ENCODE measurements at regions not wholly inside any gene's neighbourhood (a gene's known extent, or its start where the extent isn't known, plus 50 kb on each side); places are given as distances from the start of the nearest gene placed in this dataset.

- H3K4me1 ChIP-seq (ENCODE audit: insufficient read depth, insufficient read length) = no peaks in the 10 kb centered on the region
- no peaks in the 10 kb centered on the region for H3K36me3 ChIP-seq (ENCODE audit: insufficient read depth, insufficient read length, low read length)
- H3K27me3 ChIP-seq (ENCODE audit: insufficient read depth, insufficient read length) = no peaks in the 10 kb centered on the region
- H3K4me3 ChIP-seq (ENCODE audit: insufficient read length, low read depth) = no peak overlapping the region
- no peak for DNase-seq (ENCODE audit: low read depth, low spot score)
- no peaks in the 10 kb centered on the region for H3K9me3 ChIP-seq (ENCODE audit: insufficient read depth, low read length)
- H3K9ac ChIP-seq (ENCODE audit: insufficient read length, low read depth) = no peak overlapping the region
- TF ChIP-seq YY1 (IDR thresholded peaks at IDR 0.05; ENCODE audit: insufficient read depth, insufficient read length) (no peak), SUZ12 (IDR thresholded peaks at IDR 0.05; ENCODE audit: extremely low read depth, insufficient read depth, insufficient read length) (no peak), ZNF274 (IDR thresholded peaks at IDR 0.05; ENCODE audit: low read depth, low read length) (no peak)
Observed at GRCh38 chr2:19460761-19461160, 102.3 kb upstream of the OSR1 start.

DNA sequence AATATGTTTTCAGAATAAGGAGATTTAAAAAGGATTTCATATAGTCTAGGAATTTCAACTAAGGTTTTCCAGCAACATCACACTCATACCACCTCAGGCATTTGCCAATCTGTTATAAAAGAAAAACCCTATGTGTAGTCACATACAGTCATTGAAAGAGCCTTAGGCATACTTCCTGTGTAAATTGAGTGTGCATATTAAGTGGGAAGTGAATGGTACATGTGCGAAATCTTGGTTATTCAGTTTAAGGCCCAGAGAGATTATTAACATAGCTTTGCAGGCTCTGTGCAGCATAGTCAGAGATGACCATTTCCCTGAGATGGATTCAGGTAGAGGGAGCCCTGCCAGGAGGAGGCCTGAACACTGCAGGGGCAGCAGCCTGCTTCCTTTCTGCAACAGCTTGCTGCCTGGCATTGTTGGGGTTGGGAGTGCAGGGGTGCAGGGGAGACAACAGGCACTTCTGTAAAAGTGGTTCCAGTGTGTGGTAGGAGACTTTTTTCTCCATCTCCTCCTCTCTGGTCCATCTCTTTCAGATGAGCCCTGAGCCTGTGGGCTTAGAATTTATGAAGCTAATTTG is 100.1 kb upstream of the OSR1 start:
- H3K4me3 ChIP-seq (ENCODE audit: insufficient read length, low read depth) = no peak overlapping the region
- no peaks in the 10 kb centered on the region for H3K9me3 ChIP-seq (ENCODE audit: insufficient read depth, low read length)
- H3K36me3 ChIP-seq (ENCODE audit: insufficient read depth, insufficient read length, low read length) = no peaks in the 10 kb centered on the region
- no peaks in the 10 kb centered on the region for H3K27me3 ChIP-seq (ENCODE audit: insufficient read depth, insufficient read length)
- TF ChIP-seq ZNF274 (IDR thresholded peaks at IDR 0.05; ENCODE audit: low read depth, low read length) (no peak), SUZ12 (IDR thresholded peaks at IDR 0.05; ENCODE audit: extremely low read depth, insufficient read depth, insufficient read length) (no peak), YY1 (IDR thresholded peaks at IDR 0.05; ENCODE audit: insufficient read depth, insufficient read length) (no peak)
- no peak overlapping the region for H3K9ac ChIP-seq (ENCODE audit: insufficient read length, low read depth)
- DNase-seq (ENCODE audit: low read depth, low spot score) = no peak
- H3K4me1 ChIP-seq (ENCODE audit: insufficient read depth, insufficient read length) = no peaks in the 10 kb centered on the region

GRCh38 chr2:19457809-19458208 is 99.4 kb upstream of the OSR1 start:
- no peak for DNase-seq (ENCODE audit: low read depth, low spot score)
- Histone ChIP-seq H3K36me3 (ENCODE audit: insufficient read depth, insufficient read length, low read length) (no peaks in the 10 kb centered on the region), H3K9me3 (ENCODE audit: insufficient read depth, low read length) (no peaks in the 10 kb centered on the region), H3K9ac (ENCODE audit: insufficient read length, low read depth) (no peak overlapping the region), H3K4me3 (ENCODE audit: insufficient read length, low read depth) (no peak overlapping the region), H3K27me3 (ENCODE audit: insufficient read depth, insufficient read length) (no peaks in the 10 kb centered on the region), H3K4me1 (ENCODE audit: insufficient read depth, insufficient read length) (no peaks in the 10 kb centered on the region)
- TF ChIP-seq YY1 (IDR thresholded peaks at IDR 0.05; ENCODE audit: insufficient read depth, insufficient read length) (no peak), ZNF274 (IDR thresholded peaks at IDR 0.05; ENCODE audit: low read depth, low read length) (no peak), SUZ12 (IDR thresholded peaks at IDR 0.05; ENCODE audit: extremely low read depth, insufficient read depth, insufficient read length) (no peak)

DNA sequence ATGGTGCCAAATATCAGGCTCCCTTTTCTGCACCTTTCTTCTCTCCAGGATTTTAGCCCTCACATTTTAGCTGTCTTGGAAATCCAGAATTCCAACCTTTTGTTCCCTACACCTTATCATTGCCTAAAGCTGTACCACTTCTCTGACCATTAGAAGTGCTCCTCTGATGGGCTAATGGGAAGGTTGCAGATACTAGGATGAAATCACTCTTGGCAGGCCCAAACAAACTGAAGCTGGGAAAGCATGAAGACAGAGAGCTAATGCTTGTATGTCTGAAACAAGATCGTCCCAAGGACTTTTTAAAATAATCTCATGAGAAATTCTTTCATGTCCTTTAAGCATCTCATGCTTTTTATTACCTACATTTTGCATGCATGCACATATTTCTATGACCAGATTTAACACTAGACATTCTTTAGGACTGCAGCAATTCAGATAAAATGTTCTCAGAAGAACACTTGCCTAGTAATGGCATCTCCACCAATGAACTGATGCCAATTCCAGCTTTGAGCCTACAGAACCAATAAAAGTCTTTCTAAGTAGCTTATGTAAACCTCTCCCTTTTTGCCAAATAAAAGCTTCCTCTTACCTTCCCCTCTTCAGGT is 98.4 kb upstream of the OSR1 start:
- TF ChIP-seq YY1 (IDR thresholded peaks at IDR 0.05; ENCODE audit: insufficient read depth, insufficient read length) (no peak), ZNF274 (IDR thresholded peaks at IDR 0.05; ENCODE audit: low read depth, low read length) (no peak), SUZ12 (IDR thresholded peaks at IDR 0.05; ENCODE audit: extremely low read depth, insufficient read depth, insufficient read length) (no peak)
- Histone ChIP-seq H3K4me3 (ENCODE audit: insufficient read length, low read depth) (no peak overlapping the region), H3K9me3 (ENCODE audit: insufficient read depth, low read length) (no peaks in the 10 kb centered on the region), H3K9ac (ENCODE audit: insufficient read length, low read depth) (no peak overlapping the region), H3K36me3 (ENCODE audit: insufficient read depth, insufficient read length, low read length) (no peaks in the 10 kb centered on the region), H3K4me1 (ENCODE audit: insufficient read depth, insufficient read length) (no peaks in the 10 kb centered on the region), H3K27me3 (ENCODE audit: insufficient read depth, insufficient read length) (no peaks in the 10 kb centered on the region)
- DNase-seq (ENCODE audit: low read depth, low spot score) = no peak

- no peak for DNase-seq (ENCODE audit: low read depth, low spot score)
- H3K9me3 ChIP-seq (ENCODE audit: insufficient read depth, low read length) = no peaks in the 10 kb centered on the region
- H3K36me3 ChIP-seq (ENCODE audit: insufficient read depth, insufficient read length, low read length) = no peaks in the 10 kb centered on the region
- no peaks in the 10 kb centered on the region for H3K4me1 ChIP-seq (ENCODE audit: insufficient read depth, insufficient read length)
- no peaks in the 10 kb centered on the region for H3K27me3 ChIP-seq (ENCODE audit: insufficient read depth, insufficient read length)
- no peak overlapping the region for H3K4me3 ChIP-seq (ENCODE audit: insufficient read length, low read depth)
- no peak overlapping the region for H3K9ac ChIP-seq (ENCODE audit: insufficient read length, low read depth)
- TF ChIP-seq SUZ12 (IDR thresholded peaks at IDR 0.05; ENCODE audit: extremely low read depth, insufficient read depth, insufficient read length) (no peak), ZNF274 (IDR thresholded peaks at IDR 0.05; ENCODE audit: low read depth, low read length) (no peak), YY1 (IDR thresholded peaks at IDR 0.05; ENCODE audit: insufficient read depth, insufficient read length) (no peak)
Observed at GRCh38 chr2:19454125-19454524, 95.7 kb upstream of the OSR1 start.

DNA sequence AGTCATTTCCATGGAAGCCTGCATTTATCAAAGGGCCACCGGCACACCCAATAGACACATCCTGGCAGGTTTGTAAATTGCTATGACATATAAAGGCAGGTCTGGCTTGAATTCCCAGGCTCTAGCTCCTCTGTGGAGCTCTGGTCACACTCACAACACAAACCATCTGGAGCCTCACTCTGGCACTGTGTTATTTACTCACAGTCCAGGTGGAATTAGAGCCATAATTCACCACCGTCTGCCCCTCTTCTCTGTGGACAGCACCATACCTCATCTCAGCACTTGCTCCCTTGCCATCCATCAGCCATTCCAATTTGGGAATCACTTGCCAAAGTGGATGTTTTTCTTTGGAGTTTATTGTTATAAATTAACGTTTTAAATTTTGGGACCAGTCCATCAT is 84.3 kb upstream of the OSR1 start:
- H3K9me3 ChIP-seq (ENCODE audit: insufficient read depth, low read length) = no peaks in the 10 kb centered on the region
- H3K27me3 ChIP-seq (ENCODE audit: insufficient read depth, insufficient read length) = no peaks in the 10 kb centered on the region
- no peak for DNase-seq (ENCODE audit: low read depth, low spot score)
- H3K9ac ChIP-seq (ENCODE audit: insufficient read length, low read depth) = no peak overlapping the region
- no peaks in the 10 kb centered on the region for H3K4me1 ChIP-seq (ENCODE audit: insufficient read depth, insufficient read length)
- H3K4me3 ChIP-seq (ENCODE audit: insufficient read length, low read depth) = no peak overlapping the region
- H3K36me3 ChIP-seq (ENCODE audit: insufficient read depth, insufficient read length, low read length) = no peaks in the 10 kb centered on the region
- TF ChIP-seq YY1 (IDR thresholded peaks at IDR 0.05; ENCODE audit: insufficient read depth, insufficient read length) (no peak), ZNF274 (IDR thresholded peaks at IDR 0.05; ENCODE audit: low read depth, low read length) (no peak), SUZ12 (IDR thresholded peaks at IDR 0.05; ENCODE audit: extremely low read depth, insufficient read depth, insufficient read length) (no peak)

DNA sequence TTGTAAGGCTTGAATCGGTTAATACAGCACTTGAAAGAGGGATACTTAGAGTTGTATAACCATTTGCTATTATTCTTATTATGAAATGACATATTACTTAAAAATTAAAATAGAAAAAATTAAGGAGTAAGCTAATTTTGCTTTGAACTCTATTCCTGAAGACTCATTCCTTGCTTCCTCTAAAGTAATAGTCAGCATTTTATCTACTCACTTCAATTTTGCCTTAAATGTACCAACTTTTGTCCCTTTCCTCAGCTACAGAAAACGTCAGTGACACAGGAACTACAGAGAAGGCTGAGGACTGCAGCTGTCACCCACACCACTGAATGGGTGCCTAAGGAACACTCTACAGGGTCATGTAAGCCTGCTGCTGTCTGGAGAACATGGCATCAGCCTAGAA is 80.7 kb upstream of the OSR1 start:
- H3K4me3 ChIP-seq (ENCODE audit: insufficient read length, low read depth) = no peak overlapping the region
- no peak overlapping the region for H3K9ac ChIP-seq (ENCODE audit: insufficient read length, low read depth)
- TF ChIP-seq ZNF274 (IDR thresholded peaks at IDR 0.05; ENCODE audit: low read depth, low read length) (no peak), SUZ12 (IDR thresholded peaks at IDR 0.05; ENCODE audit: extremely low read depth, insufficient read depth, insufficient read length) (no peak), YY1 (IDR thresholded peaks at IDR 0.05; ENCODE audit: insufficient read depth, insufficient read length) (no peak)
- no peaks in the 10 kb centered on the region for H3K36me3 ChIP-seq (ENCODE audit: insufficient read depth, insufficient read length, low read length)
- H3K9me3 ChIP-seq (ENCODE audit: insufficient read depth, low read length) = no peaks in the 10 kb centered on the region
- no peaks in the 10 kb centered on the region for H3K4me1 ChIP-seq (ENCODE audit: insufficient read depth, insufficient read length)
- no peaks in the 10 kb centered on the region for H3K27me3 ChIP-seq (ENCODE audit: insufficient read depth, insufficient read length)
- DNase-seq (ENCODE audit: low read depth, low spot score) = no peak
